Endothelial cell of umbilical vein (primary cell): ENCODE measurements at regions not wholly inside any gene's neighbourhood (a gene's known extent, or its start where the extent isn't known, plus 50 kb on each side); places are given as distances from the start of the nearest gene placed in this dataset.

Experiments used
- EZH2 ChIP-seq: IDR thresholded peaks from 2 replicates; pipeline ENCODE4 v1.6.1; 2012; ENCODE audit warnings: borderline replicate concordance, low read depth, mild to moderate bottlenecking, moderate library complexity, low read length, inconsistent platforms; ENCODE audit not compliant: severe bottlenecking
- TF ChIP-seq, protein P1 (sequence below), 2 donors: IDR thresholded peaks; 1 replicate in 1 of 2; 2 replicates in 1 of 2; pipeline ENCODE4 v1.5.1; 2011; ENCODE audit warnings: low read length in 2 of 2, mild to moderate bottlenecking in 2 of 2, moderate library complexity in 2 of 2, control low read depth in 1 of 2, inconsistent platforms in 1 of 2, low read depth in 1 of 2; ENCODE audit not compliant: insufficient read depth in 1 of 2; ENCODE audit errors: extremely low read depth in 1 of 2

GRCh38 chr7:125670926-125671572 lies 741.4 kb upstream of the POT1 start:
- TF ChIP-seq, protein P1, sequence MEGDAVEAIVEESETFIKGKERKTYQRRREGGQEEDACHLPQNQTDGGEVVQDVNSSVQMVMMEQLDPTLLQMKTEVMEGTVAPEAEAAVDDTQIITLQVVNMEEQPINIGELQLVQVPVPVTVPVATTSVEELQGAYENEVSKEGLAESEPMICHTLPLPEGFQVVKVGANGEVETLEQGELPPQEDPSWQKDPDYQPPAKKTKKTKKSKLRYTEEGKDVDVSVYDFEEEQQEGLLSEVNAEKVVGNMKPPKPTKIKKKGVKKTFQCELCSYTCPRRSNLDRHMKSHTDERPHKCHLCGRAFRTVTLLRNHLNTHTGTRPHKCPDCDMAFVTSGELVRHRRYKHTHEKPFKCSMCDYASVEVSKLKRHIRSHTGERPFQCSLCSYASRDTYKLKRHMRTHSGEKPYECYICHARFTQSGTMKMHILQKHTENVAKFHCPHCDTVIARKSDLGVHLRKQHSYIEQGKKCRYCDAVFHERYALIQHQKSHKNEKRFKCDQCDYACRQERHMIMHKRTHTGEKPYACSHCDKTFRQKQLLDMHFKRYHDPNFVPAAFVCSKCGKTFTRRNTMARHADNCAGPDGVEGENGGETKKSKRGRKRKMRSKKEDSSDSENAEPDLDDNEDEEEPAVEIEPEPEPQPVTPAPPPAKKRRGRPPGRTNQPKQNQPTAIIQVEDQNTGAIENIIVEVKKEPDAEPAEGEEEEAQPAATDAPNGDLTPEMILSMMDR (IDR thresholded peaks at IDR 0.05; ENCODE audit: extremely low read depth in 1 of 2, insufficient read depth in 1 of 2, low read depth in 1 of 2, low read length in 2 of 2): peak; percentile 26 to 38
- TF ChIP-seq EZH2: no peak
